Loucy (cell line): ENCODE measurements at regions not wholly inside any gene's neighbourhood (a gene's known extent, or its start where the extent isn't known, plus 50 kb on each side); places are given as distances from the start of the nearest gene placed in this dataset.

Source experiments
- H2AFZ ChIP-seq: fragments of 200-600 bp; sonication (generic); 2 replicates; pipeline ENCODE4 v1.6.0; 2016; ENCODE audit warnings: antibody characterized with exemption, mild to moderate bottlenecking, low read length, moderate library complexity
- H3F3A ChIP-seq: fragments of 200-600 bp; 2 replicates; pipeline ENCODE4 v1.6.0; 2016; ENCODE audit warnings: antibody characterized with exemption, low read depth, mild to moderate bottlenecking
- H3K27me3 ChIP-seq: fragments of 200-600 bp; sonication (generic); 2 replicates; pipeline ENCODE4 v1.6.1; 2014; ENCODE audit warnings: low read length, mild to moderate bottlenecking; ENCODE audit not compliant: insufficient read depth, poor library complexity, severe bottlenecking
- H3K36me3 ChIP-seq: fragments of 200-600 bp; sonication (generic); 2 replicates; pipeline ENCODE4 v1.6.1; 2016; ENCODE audit warnings: low read length; ENCODE audit not compliant: insufficient read depth
- H3K4me1 ChIP-seq: fragments of 200-600 bp; sonication (generic); 2 replicates; pipeline ENCODE4 v1.5.1; 2014; ENCODE audit warnings: low read length, mild to moderate bottlenecking; ENCODE audit not compliant: insufficient read depth, poor library complexity, severe bottlenecking
- H3K4me2 ChIP-seq: fragments of 200-600 bp; sonication (generic); 2 replicates; pipeline ENCODE4 v1.6.0; 2014; ENCODE audit warnings: antibody characterized with exemption, low read length, low read depth, mild to moderate bottlenecking; ENCODE audit not compliant: poor library complexity, severe bottlenecking
- H3K4me3 ChIP-seq: fragments of 200-600 bp; sonication (generic); 2 replicates; pipeline ENCODE4 v1.5.1; 2014; ENCODE audit warnings: low read length, mild to moderate bottlenecking, mixed read lengths; ENCODE audit not compliant: poor library complexity, severe bottlenecking
- H3K79me2 ChIP-seq: fragments of 200-600 bp; sonication (generic); 2 replicates; pipeline ENCODE4 v1.6.1; 2014; ENCODE audit warnings: low read length; ENCODE audit not compliant: insufficient read depth
- H3K9ac ChIP-seq: fragments of 200-600 bp; sonication (generic); 2 replicates; pipeline ENCODE4 v1.6.0; 2014; ENCODE audit warnings: mild to moderate bottlenecking, low read depth, low read length, moderate library complexity; ENCODE audit not compliant: poor library complexity, severe bottlenecking
- H3K9me2 ChIP-seq: fragments of 200-600 bp; sonication (generic); replicated peaks from 2 replicates; pipeline ENCODE4 v1.6.1; 2016; ENCODE audit warnings: low read depth, low read length, mixed read lengths
- H3K9me3 ChIP-seq: fragments of 200-600 bp; sonication (generic); 2 replicates; pipeline ENCODE4 v1.6.1; 2014; ENCODE audit warnings: mild to moderate bottlenecking, antibody characterized with exemption, low read length, low read depth; ENCODE audit not compliant: insufficient read depth
- H4K20me1 ChIP-seq: fragments of 200-600 bp; sonication (generic); 2 replicates; pipeline ENCODE4 v1.6.0; 2014; ENCODE audit warnings: antibody characterized with exemption, low read length, mild to moderate bottlenecking; ENCODE audit not compliant: insufficient read depth, poor library complexity, severe bottlenecking
- EZH2phosphoT487 ChIP-seq: fragments of 200-600 bp; IDR thresholded peaks from 2 replicates; pipeline ENCODE4 v1.6.1; 2018; ENCODE audit warnings: antibody characterized with exemption, mild to moderate bottlenecking, moderate library complexity, borderline replicate concordance
- TF ChIP-seq, protein P1 (sequence below): fragments of 200-600 bp; sonication (generic); conservative IDR thresholded peaks from 2 replicates; pipeline ENCODE4 v1.5.1; 2014; ENCODE audit warnings: mild to moderate bottlenecking, antibody characterized with exemption, low read length

DNA sequence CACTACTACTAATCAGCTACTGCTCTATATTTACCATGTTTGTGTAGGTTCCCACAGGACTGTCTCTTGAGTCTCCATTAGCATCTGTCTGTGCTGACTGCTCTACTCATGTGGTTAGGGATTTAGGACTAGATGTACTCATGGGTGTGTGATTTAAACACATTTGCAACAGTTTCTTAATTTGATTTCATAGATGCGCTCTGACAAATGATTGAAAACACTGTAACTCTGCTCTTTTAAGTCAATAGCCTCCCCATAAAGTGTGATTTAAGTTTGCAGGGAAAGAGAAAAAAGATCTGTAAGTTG, 809.3 kb downstream of the NCAM2 start:
- no peaks in the 10 kb centered on the region for H3K9me3 ChIP-seq
- no peaks in the 10 kb centered on the region for H3K9me2 ChIP-seq
- TF ChIP-seq EZH2phosphoT487, result no peak
- TF ChIP-seq, protein P1, sequence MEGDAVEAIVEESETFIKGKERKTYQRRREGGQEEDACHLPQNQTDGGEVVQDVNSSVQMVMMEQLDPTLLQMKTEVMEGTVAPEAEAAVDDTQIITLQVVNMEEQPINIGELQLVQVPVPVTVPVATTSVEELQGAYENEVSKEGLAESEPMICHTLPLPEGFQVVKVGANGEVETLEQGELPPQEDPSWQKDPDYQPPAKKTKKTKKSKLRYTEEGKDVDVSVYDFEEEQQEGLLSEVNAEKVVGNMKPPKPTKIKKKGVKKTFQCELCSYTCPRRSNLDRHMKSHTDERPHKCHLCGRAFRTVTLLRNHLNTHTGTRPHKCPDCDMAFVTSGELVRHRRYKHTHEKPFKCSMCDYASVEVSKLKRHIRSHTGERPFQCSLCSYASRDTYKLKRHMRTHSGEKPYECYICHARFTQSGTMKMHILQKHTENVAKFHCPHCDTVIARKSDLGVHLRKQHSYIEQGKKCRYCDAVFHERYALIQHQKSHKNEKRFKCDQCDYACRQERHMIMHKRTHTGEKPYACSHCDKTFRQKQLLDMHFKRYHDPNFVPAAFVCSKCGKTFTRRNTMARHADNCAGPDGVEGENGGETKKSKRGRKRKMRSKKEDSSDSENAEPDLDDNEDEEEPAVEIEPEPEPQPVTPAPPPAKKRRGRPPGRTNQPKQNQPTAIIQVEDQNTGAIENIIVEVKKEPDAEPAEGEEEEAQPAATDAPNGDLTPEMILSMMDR, result no peak
- no peak overlapping the region for H3K9ac ChIP-seq
- no peak overlapping the region for H3K4me3 ChIP-seq
- no peaks in the 10 kb centered on the region for H4K20me1 ChIP-seq
- no peaks in the 10 kb centered on the region for H3F3A ChIP-seq
- no peak overlapping the region for H3K4me2 ChIP-seq
- no peak overlapping the region for H2AFZ ChIP-seq
- no peaks in the 10 kb centered on the region for H3K27me3 ChIP-seq
- H3K79me2 ChIP-seq, result no peaks in the 10 kb centered on the region
- no peaks in the 10 kb centered on the region for H3K36me3 ChIP-seq
- H3K4me1 ChIP-seq, result no peaks in the 10 kb centered on the region

DNA sequence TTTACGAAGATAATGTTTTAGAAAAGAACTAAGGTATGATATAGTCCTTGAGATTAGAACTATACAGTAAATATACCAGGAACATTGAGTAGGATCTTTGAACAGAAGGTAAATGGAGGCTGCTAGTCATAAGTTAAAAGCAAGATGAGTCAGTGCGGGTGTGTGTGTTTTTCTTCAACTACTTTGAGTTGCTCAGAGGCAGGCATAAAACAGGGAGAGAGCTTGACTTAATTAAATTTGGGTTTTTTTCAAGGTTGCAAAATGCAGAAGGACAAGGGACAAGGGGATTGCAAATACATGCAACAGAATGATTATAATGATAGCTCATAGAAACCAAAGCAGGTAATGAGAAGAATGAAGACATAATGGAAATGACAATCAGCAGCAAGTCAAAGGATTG, 815.1 kb downstream of the NCAM2 start:
- Histone ChIP-seq H4K20me1 (no peaks in the 10 kb centered on the region), H3K4me1 (no peaks in the 10 kb centered on the region), H3K79me2 (no peaks in the 10 kb centered on the region), H3K4me2 (no peak overlapping the region), H3K27me3 (no peaks in the 10 kb centered on the region), H3K36me3 (no peaks in the 10 kb centered on the region), H3K9me3 (no peaks in the 10 kb centered on the region), H3K9ac (no peak overlapping the region), H3F3A (no peaks in the 10 kb centered on the region), H3K9me2 (no peaks in the 10 kb centered on the region), H3K4me3 (no peak overlapping the region), H2AFZ (no peak overlapping the region)
- TF ChIP-seq EZH2phosphoT487, result no peak
- TF ChIP-seq, protein P1, result no peak

DNA sequence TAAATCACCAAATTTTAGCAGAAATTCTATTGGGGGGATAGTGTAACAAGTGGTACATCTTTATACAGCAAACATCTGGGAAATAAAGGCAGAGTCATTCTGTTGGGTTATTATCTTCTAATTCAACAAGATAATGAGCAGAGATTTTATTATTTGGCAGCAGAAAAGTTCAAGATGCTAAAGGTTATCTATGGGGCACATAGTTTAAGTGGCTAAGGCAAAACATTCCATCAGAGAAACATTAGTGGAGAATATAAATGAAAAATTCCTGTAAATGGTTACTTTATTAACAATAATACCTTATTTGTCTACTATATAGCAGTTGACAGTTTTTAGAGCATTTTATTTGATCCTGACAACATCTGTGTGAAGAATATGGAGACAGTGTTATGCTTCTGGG, 815.7 kb downstream of the NCAM2 start:
- Histone ChIP-seq H3K36me3 (no peaks in the 10 kb centered on the region), H2AFZ (no peak overlapping the region), H3K9ac (no peak overlapping the region)

More for the DNA sequence above, 815.7 kb downstream of the NCAM2 start:
- Histone ChIP-seq H3K9me3 (no peaks in the 10 kb centered on the region), H3K27me3 (no peaks in the 10 kb centered on the region), H3K9me2 (no peaks in the 10 kb centered on the region), H3K4me3 (no peak overlapping the region), H4K20me1 (no peaks in the 10 kb centered on the region), H3K4me2 (no peak overlapping the region), H3K4me1 (no peaks in the 10 kb centered on the region), H3K79me2 (no peaks in the 10 kb centered on the region), H3F3A (no peaks in the 10 kb centered on the region)
- TF ChIP-seq, protein P1, result no peak
- TF ChIP-seq EZH2phosphoT487, result no peak
